ENCODE measurements at regions not wholly inside any gene's neighbourhood (a gene's known extent, or its start where the extent isn't known, plus 50 kb on each side); places are given as distances from the start of the nearest gene placed in this dataset.
"Not testable (repeated sequence)": the region's sequence is repeated elsewhere in the genome, so short reads cannot be mapped to it uniquely, and the experiment has no call there.

DNA sequence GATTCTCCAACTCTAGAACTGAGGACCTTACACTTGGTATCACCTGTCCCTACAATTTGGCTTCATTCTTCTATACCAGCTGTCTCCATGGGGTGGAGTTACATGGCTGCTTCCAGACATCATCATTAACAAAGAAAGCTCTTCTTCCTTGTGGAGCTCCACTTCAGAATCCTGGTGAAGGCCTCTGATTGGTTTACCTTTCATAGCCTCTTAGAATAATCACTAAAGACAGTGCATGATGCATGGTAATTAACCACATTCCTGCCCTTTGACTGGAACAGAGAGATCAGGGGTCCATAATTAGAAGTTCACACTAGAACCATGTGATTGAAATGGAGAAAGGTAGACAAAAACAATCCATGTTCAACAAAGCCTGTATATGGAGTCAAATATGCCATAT is 112.6 kb upstream of the ZNF827 start:
- no peaks in the 10 kb centered on the region for H3K9me3 ChIP-seq (ENCODE audit: control insufficient read depth, low read depth, low read length)
- TF ChIP-seq, protein P1, sequence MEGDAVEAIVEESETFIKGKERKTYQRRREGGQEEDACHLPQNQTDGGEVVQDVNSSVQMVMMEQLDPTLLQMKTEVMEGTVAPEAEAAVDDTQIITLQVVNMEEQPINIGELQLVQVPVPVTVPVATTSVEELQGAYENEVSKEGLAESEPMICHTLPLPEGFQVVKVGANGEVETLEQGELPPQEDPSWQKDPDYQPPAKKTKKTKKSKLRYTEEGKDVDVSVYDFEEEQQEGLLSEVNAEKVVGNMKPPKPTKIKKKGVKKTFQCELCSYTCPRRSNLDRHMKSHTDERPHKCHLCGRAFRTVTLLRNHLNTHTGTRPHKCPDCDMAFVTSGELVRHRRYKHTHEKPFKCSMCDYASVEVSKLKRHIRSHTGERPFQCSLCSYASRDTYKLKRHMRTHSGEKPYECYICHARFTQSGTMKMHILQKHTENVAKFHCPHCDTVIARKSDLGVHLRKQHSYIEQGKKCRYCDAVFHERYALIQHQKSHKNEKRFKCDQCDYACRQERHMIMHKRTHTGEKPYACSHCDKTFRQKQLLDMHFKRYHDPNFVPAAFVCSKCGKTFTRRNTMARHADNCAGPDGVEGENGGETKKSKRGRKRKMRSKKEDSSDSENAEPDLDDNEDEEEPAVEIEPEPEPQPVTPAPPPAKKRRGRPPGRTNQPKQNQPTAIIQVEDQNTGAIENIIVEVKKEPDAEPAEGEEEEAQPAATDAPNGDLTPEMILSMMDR (optimal IDR thresholded peaks at IDR 0.05 in 1 of 3, IDR thresholded peaks at IDR 0.05 in 1 of 3, conservative IDR thresholded peaks at IDR 0.05 in 1 of 3; ENCODE audit: extremely low read depth in 1 of 3, insufficient read depth in 2 of 3, low read length in 3 of 3) = no peak
- TF ChIP-seq EZH2 (IDR thresholded peaks at IDR 0.05; ENCODE audit: low read length) = no peak
- no peak overlapping the region for H3K4me2 ChIP-seq (ENCODE audit: control insufficient read depth, extremely low read depth, insufficient read depth, low read depth, low read length)
- no peaks in the 10 kb centered on the region for H4K20me1 ChIP-seq (ENCODE audit: control insufficient read depth, extremely low read depth, insufficient read depth, low read length)
- FAIRE-seq (no peak), DNase-seq (ENCODE audit: low read depth, low spot score) (no peak)
- H3K27me3 ChIP-seq (ENCODE audit: control insufficient read depth, extremely low read depth, insufficient read depth, low read length) = no peaks in the 10 kb centered on the region
- no peaks in the 10 kb centered on the region for H3K36me3 ChIP-seq (ENCODE audit: control insufficient read depth in 2 of 2, extremely low read depth in 1 of 2, insufficient read depth in 2 of 2, low read length in 2 of 2)
- H2AFZ ChIP-seq (ENCODE audit: control insufficient read depth, low read length) = no peak overlapping the region
- no peaks in the 10 kb centered on the region for H3K9me1 ChIP-seq (ENCODE audit: control insufficient read depth, extremely low read depth, insufficient read depth, low read length)
- H3K79me2 ChIP-seq (ENCODE audit: control insufficient read depth, insufficient read depth, low read length) = no peaks in the 10 kb centered on the region
- no peak overlapping the region for H3K4me3 ChIP-seq (ENCODE audit: control insufficient read depth in 2 of 3, extremely low read depth in 1 of 3, insufficient read depth in 2 of 3, low read depth in 1 of 3, low read length in 3 of 3)
- H3K27ac ChIP-seq (ENCODE audit: control insufficient read depth, insufficient read depth, low read length) = no peak overlapping the region
- dilution Hi-C loops (cut with MboI; ENCODE audit: extremely low pct_ligation_motif_present, low sequenced_read_pairs) = no loop called here
- H3K9ac ChIP-seq (ENCODE audit: control insufficient read depth, extremely low read depth, insufficient read depth, low read length) = no peak overlapping the region
- peaks cover 8% of the 10 kb centered on the region for H3K4me1 ChIP-seq (ENCODE audit: control insufficient read depth, extremely low read depth, insufficient read depth, low read length)

DNA sequence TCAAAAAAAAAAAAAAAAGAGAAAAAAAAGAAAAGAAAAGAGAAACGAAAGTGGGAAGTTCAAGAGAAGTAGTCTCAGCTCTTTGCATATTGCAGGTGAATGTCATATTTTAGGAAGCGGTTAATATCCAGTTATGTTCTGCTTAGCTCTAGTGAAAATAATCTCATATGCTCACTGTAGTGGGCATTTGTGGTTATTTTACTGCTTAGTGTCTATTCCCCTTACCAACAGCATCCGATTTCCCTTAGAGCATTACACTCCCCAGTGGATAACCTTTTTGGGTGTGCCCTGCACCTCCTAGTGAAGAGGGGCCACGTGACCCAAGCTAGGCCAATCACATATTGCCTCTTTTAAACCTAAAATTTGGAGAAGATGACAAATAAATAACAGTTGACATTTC is 111.2 kb upstream of the ZNF827 start:
- H3K27me3 ChIP-seq (ENCODE audit: control insufficient read depth, extremely low read depth, insufficient read depth, low read length) = no peaks in the 10 kb centered on the region
- no peak overlapping the region for H3K9ac ChIP-seq (ENCODE audit: control insufficient read depth, extremely low read depth, insufficient read depth, low read length)
- dilution Hi-C loops (cut with MboI; ENCODE audit: extremely low pct_ligation_motif_present, low sequenced_read_pairs) = no loop called here
- H3K79me2 ChIP-seq (ENCODE audit: control insufficient read depth, insufficient read depth, low read length) = no peaks in the 10 kb centered on the region
- H3K9me1 ChIP-seq (ENCODE audit: control insufficient read depth, extremely low read depth, insufficient read depth, low read length) = no peaks in the 10 kb centered on the region
- no peaks in the 10 kb centered on the region for H3K36me3 ChIP-seq (ENCODE audit: control insufficient read depth in 2 of 2, extremely low read depth in 1 of 2, insufficient read depth in 2 of 2, low read length in 2 of 2)
- no peak overlapping the region for H3K27ac ChIP-seq (ENCODE audit: control insufficient read depth, insufficient read depth, low read length)
- DNase-seq (ENCODE audit: low read depth, low spot score) (no peak), FAIRE-seq (no peak)
- H3K4me3 ChIP-seq (ENCODE audit: control insufficient read depth in 2 of 3, extremely low read depth in 1 of 3, insufficient read depth in 2 of 3, low read depth in 1 of 3, low read length in 3 of 3) = no peak overlapping the region
- no peak overlapping the region for H2AFZ ChIP-seq (ENCODE audit: control insufficient read depth, low read length)
- H3K4me1 ChIP-seq (ENCODE audit: control insufficient read depth, extremely low read depth, insufficient read depth, low read length) = peaks cover 6% of the 10 kb centered on the region
- H3K4me2 ChIP-seq (ENCODE audit: control insufficient read depth, extremely low read depth, insufficient read depth, low read depth, low read length) = no peak overlapping the region
- no peaks in the 10 kb centered on the region for H4K20me1 ChIP-seq (ENCODE audit: control insufficient read depth, extremely low read depth, insufficient read depth, low read length)
- H3K9me3 ChIP-seq (ENCODE audit: control insufficient read depth, low read depth, low read length) = no peaks in the 10 kb centered on the region
- TF ChIP-seq EZH2 (IDR thresholded peaks at IDR 0.05; ENCODE audit: low read length) = no peak
- TF ChIP-seq, protein P1 (optimal IDR thresholded peaks at IDR 0.05 in 1 of 3, IDR thresholded peaks at IDR 0.05 in 1 of 3, conservative IDR thresholded peaks at IDR 0.05 in 1 of 3; ENCODE audit: extremely low read depth in 1 of 3, insufficient read depth in 2 of 3, low read length in 3 of 3) = no peak

- DNase-seq (ENCODE audit: low read depth, low spot score); FAIRE-seq; H3K27ac ChIP-seq (ENCODE audit: control insufficient read depth, insufficient read depth, low read length); H3K79me2 ChIP-seq (ENCODE audit: control insufficient read depth, insufficient read depth, low read length); H3K9ac ChIP-seq (ENCODE audit: control insufficient read depth, extremely low read depth, insufficient read depth, low read length); H3K4me3 ChIP-seq (ENCODE audit: control insufficient read depth in 2 of 3, extremely low read depth in 1 of 3, insufficient read depth in 2 of 3, low read depth in 1 of 3, low read length in 3 of 3); H3K9me1 ChIP-seq (ENCODE audit: control insufficient read depth, extremely low read depth, insufficient read depth, low read length); H3K4me2 ChIP-seq (ENCODE audit: control insufficient read depth, extremely low read depth, insufficient read depth, low read depth, low read length); H3K27me3 ChIP-seq (ENCODE audit: control insufficient read depth, extremely low read depth, insufficient read depth, low read length); dilution Hi-C loops (cut with MboI; ENCODE audit: extremely low pct_ligation_motif_present, low sequenced_read_pairs); H3K9me3 ChIP-seq (ENCODE audit: control insufficient read depth, low read depth, low read length); H2AFZ ChIP-seq (ENCODE audit: control insufficient read depth, low read length); H4K20me1 ChIP-seq (ENCODE audit: control insufficient read depth, extremely low read depth, insufficient read depth, low read length); H3K4me1 ChIP-seq (ENCODE audit: control insufficient read depth, extremely low read depth, insufficient read depth, low read length); H3K36me3 ChIP-seq (ENCODE audit: control insufficient read depth in 2 of 2, extremely low read depth in 1 of 2, insufficient read depth in 2 of 2, low read length in 2 of 2): not testable (repeated sequence)
These were observed 109.1 kb upstream of the ZNF827 start for GRCh38 chr4:146047768-146048167.

Measured in keratinocyte (primary cell).